Liver (tissue), 8 donors: ENCODE measurements at regions not wholly inside any gene's neighbourhood (a gene's known extent, or its start where the extent isn't known, plus 50 kb on each side); places are given as distances from the start of the nearest gene placed in this dataset.

ENCODE experiments used
- DNase-seq: peaks from one replicate; pipeline ENCODE4 v3.0.0-alpha.2; 2017; ENCODE audit warnings: low spot score
- H3K27ac ChIP-seq, 2 donors: one replicate each; pipeline ENCODE4 v1.7.0; 2013; ENCODE audit warnings: inconsistent platforms in 2 of 2, low read length in 2 of 2, control low read depth in 1 of 2, low read depth in 1 of 2, mild to moderate bottlenecking in 1 of 2
- H3K27me3 ChIP-seq, 4 donors: one replicate each; pipeline versions ENCODE4 v1.6.1 to v1.7.0; 2013; ENCODE audit warnings: low read length in 3 of 4, inconsistent platforms in 1 of 4, mild to moderate bottlenecking in 1 of 4, moderate library complexity in 1 of 4; ENCODE audit not compliant: control insufficient read depth in 4 of 4, insufficient read depth in 4 of 4
- H3K36me3 ChIP-seq, 4 donors: one replicate each; pipeline versions ENCODE4 v1.6.1 to v1.7.0; 2013; ENCODE audit warnings: low read length in 3 of 4, mild to moderate bottlenecking in 3 of 4, low read depth in 1 of 4, moderate library complexity in 1 of 4; ENCODE audit not compliant: control insufficient read depth in 4 of 4, insufficient read depth in 3 of 4
- H3K4me1 ChIP-seq, 4 donors: one replicate each; pipeline versions ENCODE4 v1.6.1 to v1.7.0; 2013; ENCODE audit warnings: low read length in 3 of 4, mild to moderate bottlenecking in 3 of 4, moderate library complexity in 1 of 4; ENCODE audit not compliant: control insufficient read depth in 4 of 4, insufficient read depth in 4 of 4
- H3K4me3 ChIP-seq, 3 donors: one replicate each; pipeline versions ENCODE4 v1.6.1 to v1.7.0; 2013; ENCODE audit warnings: low read length in 3 of 3, control low read depth in 1 of 3, low read depth in 1 of 3, mild to moderate bottlenecking in 1 of 3
- H3K9ac ChIP-seq, 2 donors: one replicate each; pipeline ENCODE4 v1.7.0; 2013; ENCODE audit warnings: low read length in 2 of 2, mild to moderate bottlenecking in 2 of 2, moderate library complexity in 2 of 2, control low read depth in 1 of 2, low read depth in 1 of 2
- H3K9me3 ChIP-seq, 4 donors: one replicate each; pipeline versions ENCODE4 v1.6.1 to v1.7.0; 2013; ENCODE audit warnings: low read length in 3 of 4; ENCODE audit not compliant: control insufficient read depth in 4 of 4
- EGR1 ChIP-seq, 2 donors: IDR thresholded peaks; 2 replicates each; pipeline ENCODE4 v1.6.1; 2016 to 2018; ENCODE audit warnings: antibody characterized with exemption in 2 of 2, low read depth in 2 of 2
- FOXA2 ChIP-seq: IDR thresholded peaks from 2 replicates; pipeline ENCODE4 v1.6.1; 2016; ENCODE audit warnings: antibody characterized with exemption
- HNF4A ChIP-seq, 2 donors: conservative IDR thresholded peaks; 2 replicates each; pipeline ENCODE4 v1.6.1; 2016; ENCODE audit warnings: antibody characterized with exemption in 2 of 2, mild to moderate bottlenecking in 2 of 2
- HNF4G ChIP-seq: IDR thresholded peaks from 2 replicates; pipeline ENCODE4 v1.6.1; 2016; ENCODE audit warnings: antibody characterized with exemption
- JUND ChIP-seq, 2 donors: IDR thresholded peaks; 2 replicates each; pipeline ENCODE4 v1.6.1; 2016; ENCODE audit warnings: antibody characterized with exemption in 2 of 2
- NR2F2 ChIP-seq: IDR thresholded peaks from 2 replicates; pipeline ENCODE4 v1.6.1; 2016; ENCODE audit warnings: antibody characterized with exemption
- RAD21 ChIP-seq, 2 donors: IDR thresholded peaks; 2 replicates each; pipeline ENCODE4 v1.6.1; 2016; ENCODE audit warnings: antibody characterized with exemption in 2 of 2, mild to moderate bottlenecking in 2 of 2
- RXRA ChIP-seq, 2 donors: IDR thresholded peaks; 2 replicates each; pipeline ENCODE4 v1.6.1; 2017 to 2018; ENCODE audit warnings: antibody characterized with exemption in 2 of 2, mild to moderate bottlenecking in 1 of 2
- SP1 ChIP-seq: IDR thresholded peaks from 2 replicates; pipeline ENCODE4 v1.6.1; 2018; ENCODE audit warnings: antibody characterized with exemption, mild to moderate bottlenecking
- TAF1 ChIP-seq: conservative IDR thresholded peaks from 2 replicates; pipeline ENCODE4 v1.6.1; 2016; ENCODE audit warnings: antibody characterized with exemption, mild to moderate bottlenecking
- YY1 ChIP-seq: IDR thresholded peaks from 2 replicates; pipeline ENCODE4 v1.6.1; 2016; ENCODE audit warnings: antibody characterized with exemption, mild to moderate bottlenecking
- WGBS: extraction: QIAGEN DNeasy Blood & Tissue Kit; methylation state at CpG from one replicate; pipeline ENCODE4 v1.1.7; 2013; 5-methylcytosine and 5-hydroxymethylcytosine counted together
- TF ChIP-seq, protein P1 (sequence below): IDR thresholded peaks from 2 replicates; pipeline ENCODE4 v1.6.1; 2016; ENCODE audit warnings: antibody characterized with exemption
- TF ChIP-seq, protein P2 (sequence below): IDR thresholded peaks from 2 replicates; pipeline ENCODE4 v1.6.1; 2016; ENCODE audit warnings: antibody characterized with exemption
- TF ChIP-seq, protein P3 (sequence below): IDR thresholded peaks from 2 replicates; pipeline ENCODE4 v1.6.1; 2016; ENCODE audit warnings: antibody characterized with exemption
- TF ChIP-seq, protein P4 (sequence below): IDR thresholded peaks from 2 replicates; pipeline ENCODE4 v1.6.1; 2016; ENCODE audit warnings: antibody characterized with exemption, mild to moderate bottlenecking
- TF ChIP-seq, protein P5 (sequence below): fragments of 150-350 bp; IDR thresholded peaks from 2 replicates; pipeline ENCODE4 v1.5.1; 2017; ENCODE audit warnings: improper control_type of control experiment, low read depth, low read length; ENCODE audit not compliant: missing input control
- donor health status: healthy.
- donor health status: healthy.
- donor health status: healthy.
- donor health status: healthy.
- donor health status: healthy.

DNA sequence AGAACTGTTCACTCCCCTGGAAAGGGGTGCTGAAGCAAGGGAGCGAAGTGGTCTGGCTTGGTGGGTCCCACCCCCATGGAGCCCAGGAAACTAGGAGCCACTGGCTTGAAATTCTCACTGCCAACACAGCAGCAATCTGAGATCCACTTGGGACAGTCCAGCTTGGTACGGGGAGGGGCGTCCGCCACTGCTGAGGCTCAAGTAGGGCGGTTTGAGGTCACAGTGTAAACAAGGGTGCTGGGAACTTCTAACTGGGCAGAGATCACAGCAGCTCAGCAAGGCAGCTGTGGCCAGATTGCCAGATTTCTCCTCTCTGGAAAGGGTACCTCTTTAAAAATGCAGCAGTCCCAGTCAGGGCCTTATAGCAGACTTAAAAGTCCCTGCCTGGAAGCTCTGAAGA, 53.9 kb upstream of the GALNTL6 start:
- H3K27me3 ChIP-seq, result no peaks in the 10 kb centered on the region
- H3K36me3 ChIP-seq, result no peaks in the 10 kb centered on the region
- no peak overlapping the region for H3K27ac ChIP-seq
- no peaks in the 10 kb centered on the region for H3K9me3 ChIP-seq
- TF ChIP-seq HNF4A (conservative IDR thresholded peaks at IDR 0.05) (no peak), SP1 (no peak), RXRA (IDR thresholded peaks at IDR 0.05) (no peak), JUND (IDR thresholded peaks at IDR 0.05) (no peak), HNF4G (no peak), FOXA2 (no peak), EGR1 (IDR thresholded peaks at IDR 0.05; ENCODE audit: low read depth in 2 of 2) (no peak), YY1 (no peak), TAF1 (no peak), NR2F2 (no peak)
- TF ChIP-seq, protein P1, sequence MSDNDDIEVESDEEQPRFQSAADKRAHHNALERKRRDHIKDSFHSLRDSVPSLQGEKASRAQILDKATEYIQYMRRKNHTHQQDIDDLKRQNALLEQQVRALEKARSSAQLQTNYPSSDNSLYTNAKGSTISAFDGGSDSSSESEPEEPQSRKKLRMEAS, result no peak
- TF ChIP-seq, protein P2, sequence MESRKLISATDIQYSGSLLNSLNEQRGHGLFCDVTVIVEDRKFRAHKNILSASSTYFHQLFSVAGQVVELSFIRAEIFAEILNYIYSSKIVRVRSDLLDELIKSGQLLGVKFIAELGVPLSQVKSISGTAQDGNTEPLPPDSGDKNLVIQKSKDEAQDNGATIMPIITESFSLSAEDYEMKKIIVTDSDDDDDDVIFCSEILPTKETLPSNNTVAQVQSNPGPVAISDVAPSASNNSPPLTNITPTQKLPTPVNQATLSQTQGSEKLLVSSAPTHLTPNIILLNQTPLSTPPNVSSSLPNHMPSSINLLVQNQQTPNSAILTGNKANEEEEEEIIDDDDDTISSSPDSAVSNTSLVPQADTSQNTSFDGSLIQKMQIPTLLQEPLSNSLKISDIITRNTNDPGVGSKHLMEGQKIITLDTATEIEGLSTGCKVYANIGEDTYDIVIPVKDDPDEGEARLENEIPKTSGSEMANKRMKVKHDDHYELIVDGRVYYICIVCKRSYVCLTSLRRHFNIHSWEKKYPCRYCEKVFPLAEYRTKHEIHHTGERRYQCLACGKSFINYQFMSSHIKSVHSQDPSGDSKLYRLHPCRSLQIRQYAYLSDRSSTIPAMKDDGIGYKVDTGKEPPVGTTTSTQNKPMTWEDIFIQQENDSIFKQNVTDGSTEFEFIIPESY, result no peak
- TF ChIP-seq, protein P3, sequence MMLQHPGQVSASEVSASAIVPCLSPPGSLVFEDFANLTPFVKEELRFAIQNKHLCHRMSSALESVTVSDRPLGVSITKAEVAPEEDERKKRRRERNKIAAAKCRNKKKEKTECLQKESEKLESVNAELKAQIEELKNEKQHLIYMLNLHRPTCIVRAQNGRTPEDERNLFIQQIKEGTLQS, result no peak
- TF ChIP-seq, protein P4, sequence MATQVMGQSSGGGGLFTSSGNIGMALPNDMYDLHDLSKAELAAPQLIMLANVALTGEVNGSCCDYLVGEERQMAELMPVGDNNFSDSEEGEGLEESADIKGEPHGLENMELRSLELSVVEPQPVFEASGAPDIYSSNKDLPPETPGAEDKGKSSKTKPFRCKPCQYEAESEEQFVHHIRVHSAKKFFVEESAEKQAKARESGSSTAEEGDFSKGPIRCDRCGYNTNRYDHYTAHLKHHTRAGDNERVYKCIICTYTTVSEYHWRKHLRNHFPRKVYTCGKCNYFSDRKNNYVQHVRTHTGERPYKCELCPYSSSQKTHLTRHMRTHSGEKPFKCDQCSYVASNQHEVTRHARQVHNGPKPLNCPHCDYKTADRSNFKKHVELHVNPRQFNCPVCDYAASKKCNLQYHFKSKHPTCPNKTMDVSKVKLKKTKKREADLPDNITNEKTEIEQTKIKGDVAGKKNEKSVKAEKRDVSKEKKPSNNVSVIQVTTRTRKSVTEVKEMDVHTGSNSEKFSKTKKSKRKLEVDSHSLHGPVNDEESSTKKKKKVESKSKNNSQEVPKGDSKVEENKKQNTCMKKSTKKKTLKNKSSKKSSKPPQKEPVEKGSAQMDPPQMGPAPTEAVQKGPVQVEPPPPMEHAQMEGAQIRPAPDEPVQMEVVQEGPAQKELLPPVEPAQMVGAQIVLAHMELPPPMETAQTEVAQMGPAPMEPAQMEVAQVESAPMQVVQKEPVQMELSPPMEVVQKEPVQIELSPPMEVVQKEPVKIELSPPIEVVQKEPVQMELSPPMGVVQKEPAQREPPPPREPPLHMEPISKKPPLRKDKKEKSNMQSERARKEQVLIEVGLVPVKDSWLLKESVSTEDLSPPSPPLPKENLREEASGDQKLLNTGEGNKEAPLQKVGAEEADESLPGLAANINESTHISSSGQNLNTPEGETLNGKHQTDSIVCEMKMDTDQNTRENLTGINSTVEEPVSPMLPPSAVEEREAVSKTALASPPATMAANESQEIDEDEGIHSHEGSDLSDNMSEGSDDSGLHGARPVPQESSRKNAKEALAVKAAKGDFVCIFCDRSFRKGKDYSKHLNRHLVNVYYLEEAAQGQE, result no peak
- no peaks in the 10 kb centered on the region for H3K4me1 ChIP-seq
- no peak for DNase-seq
- WGBS, result 70% methylated on average over 5 of the region's 5 CpGs
- no peak overlapping the region for H3K9ac ChIP-seq
- no peak overlapping the region for H3K4me3 ChIP-seq

DNA sequence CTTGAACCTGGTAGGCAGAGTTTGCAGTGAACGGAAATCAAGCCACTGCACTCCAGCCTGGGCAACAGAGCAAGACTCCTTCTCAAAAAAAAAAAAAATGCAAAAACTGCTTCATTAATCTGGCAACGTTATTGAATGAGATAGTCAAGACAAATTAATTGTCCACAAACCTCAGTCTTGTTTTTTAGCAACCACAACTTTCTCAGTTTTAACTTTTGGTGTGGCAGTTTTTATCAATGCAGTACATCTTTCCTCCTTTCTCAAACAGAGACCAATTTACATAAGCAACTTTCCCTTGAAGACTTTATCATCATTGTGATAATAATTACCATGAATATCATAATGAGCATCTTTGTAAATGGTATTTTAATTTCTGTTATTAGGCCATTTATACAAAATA, 61.7 kb upstream of the GALNTL6 start:
- Histone ChIP-seq H3K4me3 (no peak overlapping the region), H3K27me3 (no peaks in the 10 kb centered on the region), H3K9ac (no peak overlapping the region), H3K36me3 (no peaks in the 10 kb centered on the region), H3K9me3 (no peaks in the 10 kb centered on the region), H3K4me1 (no peaks in the 10 kb centered on the region), H3K27ac (no peak overlapping the region)
- no peak for TF ChIP-seq EGR1 (IDR thresholded peaks at IDR 0.05; ENCODE audit: low read depth in 2 of 2)
- no peak for TF ChIP-seq JUND (IDR thresholded peaks at IDR 0.05)
- no peak for TF ChIP-seq RAD21 (IDR thresholded peaks at IDR 0.05)
- TF ChIP-seq, protein P5, sequence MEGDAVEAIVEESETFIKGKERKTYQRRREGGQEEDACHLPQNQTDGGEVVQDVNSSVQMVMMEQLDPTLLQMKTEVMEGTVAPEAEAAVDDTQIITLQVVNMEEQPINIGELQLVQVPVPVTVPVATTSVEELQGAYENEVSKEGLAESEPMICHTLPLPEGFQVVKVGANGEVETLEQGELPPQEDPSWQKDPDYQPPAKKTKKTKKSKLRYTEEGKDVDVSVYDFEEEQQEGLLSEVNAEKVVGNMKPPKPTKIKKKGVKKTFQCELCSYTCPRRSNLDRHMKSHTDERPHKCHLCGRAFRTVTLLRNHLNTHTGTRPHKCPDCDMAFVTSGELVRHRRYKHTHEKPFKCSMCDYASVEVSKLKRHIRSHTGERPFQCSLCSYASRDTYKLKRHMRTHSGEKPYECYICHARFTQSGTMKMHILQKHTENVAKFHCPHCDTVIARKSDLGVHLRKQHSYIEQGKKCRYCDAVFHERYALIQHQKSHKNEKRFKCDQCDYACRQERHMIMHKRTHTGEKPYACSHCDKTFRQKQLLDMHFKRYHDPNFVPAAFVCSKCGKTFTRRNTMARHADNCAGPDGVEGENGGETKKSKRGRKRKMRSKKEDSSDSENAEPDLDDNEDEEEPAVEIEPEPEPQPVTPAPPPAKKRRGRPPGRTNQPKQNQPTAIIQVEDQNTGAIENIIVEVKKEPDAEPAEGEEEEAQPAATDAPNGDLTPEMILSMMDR, result no peak
- TF ChIP-seq SP1, result no peak
- TF ChIP-seq NR2F2, result no peak
- TF ChIP-seq, protein P1, result no peak
- TF ChIP-seq YY1, result no peak
- TF ChIP-seq, protein P4, result no peak
- DNase-seq, result no peak
- WGBS, result 61% methylated on average over 2 of the region's 2 CpGs
